Activated effector memory CD4-positive, alpha-beta T cell treated with Interleukin-2 at 50 U/mL for 16 hours (primary cell): ENCODE measurements at regions not wholly inside any gene's neighbourhood (a gene's known extent, or its start where the extent isn't known, plus 50 kb on each side); places are given as distances from the start of the nearest gene placed in this dataset.

ENCODE experiments used
- DNase-seq: peaks from one replicate; pipeline ENCODE4 v3.0.0-alpha.2; 2020

DNA sequence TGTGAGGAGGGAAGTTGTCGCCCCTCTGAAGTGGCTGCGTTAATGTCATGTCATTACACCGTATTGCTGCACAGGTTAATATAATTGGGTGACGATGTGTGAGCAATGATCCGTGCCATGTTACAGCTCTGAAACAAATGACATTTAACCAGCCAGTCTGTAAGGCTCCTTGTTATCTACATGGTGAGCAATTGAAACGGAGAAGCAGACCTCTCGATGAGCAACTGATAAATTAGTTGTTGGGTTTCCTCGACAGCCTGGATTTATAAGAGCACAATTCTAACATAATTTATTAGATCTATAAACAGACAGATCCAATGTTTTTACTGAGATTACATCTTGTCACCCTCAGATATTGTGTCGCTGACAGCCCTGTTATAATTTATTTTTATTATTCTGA is 49.9 kb upstream of the MAFB start:
- no peak for DNase-seq

DNA sequence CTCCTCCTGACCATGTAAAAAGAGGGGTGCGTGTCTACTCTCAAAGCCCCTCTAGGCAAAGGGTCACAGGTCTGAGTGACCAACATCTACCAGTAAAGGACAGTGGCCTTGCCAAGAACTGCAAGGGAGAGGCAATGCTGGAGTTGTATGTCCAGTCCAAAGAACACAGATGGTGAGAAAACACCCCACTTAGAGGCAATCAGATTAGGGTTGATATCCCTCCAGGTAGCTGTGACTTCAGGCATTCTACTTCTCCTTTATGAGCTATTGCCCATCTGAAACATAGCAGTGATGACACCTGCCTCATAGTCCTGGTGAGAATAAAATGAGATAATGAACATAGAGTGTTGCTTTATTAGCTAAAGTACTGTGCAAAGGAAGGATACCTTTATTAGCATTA is 50.8 kb upstream of the MAFB start:
- DNase-seq, result no peak

DNA sequence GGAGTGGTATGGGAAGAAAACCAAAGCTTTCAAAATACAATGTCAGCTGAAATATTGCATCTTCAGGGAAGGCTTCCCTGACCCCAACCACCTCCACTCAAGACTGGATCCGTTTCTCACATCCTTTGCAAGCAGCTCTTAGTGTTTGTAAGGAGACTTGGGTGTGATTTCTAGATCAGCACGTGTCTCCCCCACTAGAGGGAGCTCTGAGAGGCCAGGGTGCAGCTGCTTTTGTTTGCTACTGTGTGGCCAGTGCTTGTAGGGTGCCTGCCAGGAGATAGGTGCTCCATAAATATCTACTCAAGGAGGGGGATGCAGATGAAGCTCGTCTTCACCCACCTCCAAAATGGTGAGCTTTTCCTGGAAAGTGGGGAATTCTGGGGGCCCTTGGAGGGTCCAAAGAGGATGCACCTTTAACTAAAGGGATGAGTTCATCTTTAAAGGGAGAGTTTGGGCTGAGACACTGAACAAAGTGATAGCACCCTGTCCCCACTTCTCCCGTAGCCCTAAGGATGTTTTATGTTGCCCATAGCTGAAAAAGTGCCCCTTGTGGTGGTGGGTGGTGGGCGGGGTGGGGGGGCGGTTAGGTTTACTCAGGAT is 52.6 kb upstream of the MAFB start:
- no peak for DNase-seq

DNA sequence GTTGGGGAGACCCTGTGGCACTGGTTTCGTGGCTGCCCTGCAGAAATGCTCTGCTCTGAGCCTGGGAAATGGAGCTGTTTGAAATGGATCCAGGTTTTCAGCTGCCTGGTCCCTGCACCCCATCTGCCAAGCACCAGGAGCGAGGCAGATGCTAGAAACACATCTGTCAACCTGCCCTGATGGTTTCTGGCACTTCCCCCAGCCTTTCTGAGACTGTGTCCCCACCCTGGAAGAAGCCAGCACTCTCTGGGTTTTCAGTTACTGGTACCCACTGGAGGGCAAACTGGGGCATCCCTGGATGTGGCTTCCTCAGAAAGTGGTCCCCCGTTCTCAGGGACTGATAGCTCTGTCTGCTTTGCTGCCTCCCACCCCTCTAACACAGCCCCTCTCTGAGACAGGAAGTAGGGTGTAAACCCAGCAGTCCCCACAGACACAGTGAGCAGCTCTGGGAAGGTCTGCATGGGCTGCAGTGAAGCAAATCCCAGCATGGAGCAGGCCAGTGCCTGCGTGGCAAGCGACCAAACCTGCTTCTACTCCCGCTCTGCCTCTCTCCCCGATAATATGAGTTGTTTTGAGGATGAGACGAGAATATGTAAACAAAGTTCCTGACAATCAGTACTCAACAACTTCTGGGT is 54.2 kb upstream of the MAFB start:
- no peak for DNase-seq

DNA sequence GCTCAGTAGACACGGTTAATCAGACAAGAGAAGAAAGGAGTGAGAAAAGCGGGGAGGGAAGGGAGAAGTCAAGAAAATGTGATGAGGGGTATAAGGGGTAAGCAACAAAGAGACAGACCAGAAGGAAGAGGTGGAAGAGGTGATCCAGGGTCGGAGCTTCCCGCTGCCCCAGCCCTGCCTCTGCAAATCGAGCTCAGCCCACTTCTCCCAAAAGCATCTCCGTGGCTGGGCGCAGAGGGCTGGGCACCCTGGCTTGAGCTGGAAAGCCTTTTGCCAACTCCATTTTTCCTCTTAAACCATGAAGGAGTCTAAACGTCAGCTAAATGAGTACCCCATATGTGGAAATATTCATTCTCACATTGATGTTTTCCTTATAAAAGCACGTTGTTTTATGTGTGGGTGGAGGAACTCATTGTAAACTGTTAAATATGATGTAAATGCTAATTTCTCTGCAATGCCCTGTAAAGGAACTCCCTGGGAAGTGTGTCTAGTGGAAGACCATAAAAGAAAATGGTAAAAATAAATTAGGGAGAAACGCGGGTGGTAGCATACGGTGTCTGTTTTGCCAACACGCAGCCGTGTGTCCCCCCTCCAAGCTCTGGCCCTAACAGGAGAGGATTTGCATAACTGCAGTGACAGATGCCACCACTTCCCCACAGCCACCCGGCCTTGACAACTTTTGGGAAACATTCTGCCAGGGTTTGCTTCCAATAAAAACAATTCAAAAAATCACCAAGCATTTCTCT is 55.2 kb upstream of the MAFB start:
- no peak for DNase-seq

DNA sequence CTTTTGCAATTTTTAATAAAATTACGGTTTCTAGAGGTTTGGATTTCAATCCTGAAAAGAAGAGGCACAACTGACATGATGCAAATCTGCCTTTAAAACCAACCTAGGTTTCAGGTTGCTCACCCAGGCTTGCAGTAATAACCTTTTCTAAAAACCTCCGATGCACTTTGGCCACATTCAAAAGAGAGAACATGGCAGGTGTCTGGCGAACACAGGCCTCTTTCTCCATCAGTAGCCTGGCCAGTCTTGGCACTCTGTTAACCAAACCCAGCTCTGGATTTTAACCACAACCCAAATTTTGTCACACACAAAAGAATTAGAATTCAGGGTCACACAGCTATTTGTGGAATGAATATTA is 55.8 kb upstream of the MAFB start:
- no peak for DNase-seq

DNA sequence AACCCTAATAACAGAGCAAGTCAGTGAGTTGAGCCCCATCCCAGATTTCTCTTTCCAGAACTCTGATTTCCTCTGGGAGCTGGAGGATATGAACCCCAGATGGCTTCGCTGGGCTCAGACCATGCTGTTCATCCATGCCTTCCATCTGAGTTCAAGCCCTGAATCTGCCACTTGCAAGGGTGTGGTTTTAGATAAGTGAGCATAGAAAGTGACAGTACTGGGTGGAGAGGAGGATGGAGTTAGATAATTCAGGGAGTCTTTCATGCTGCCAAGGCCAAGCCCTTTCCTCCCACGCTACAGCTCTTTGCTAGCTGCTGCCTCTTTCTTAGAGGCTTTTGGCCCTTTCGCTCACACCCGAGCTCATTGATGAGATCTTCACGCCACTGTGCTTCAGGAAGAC is 57.2 kb upstream of the MAFB start:
- no peak for DNase-seq

DNA sequence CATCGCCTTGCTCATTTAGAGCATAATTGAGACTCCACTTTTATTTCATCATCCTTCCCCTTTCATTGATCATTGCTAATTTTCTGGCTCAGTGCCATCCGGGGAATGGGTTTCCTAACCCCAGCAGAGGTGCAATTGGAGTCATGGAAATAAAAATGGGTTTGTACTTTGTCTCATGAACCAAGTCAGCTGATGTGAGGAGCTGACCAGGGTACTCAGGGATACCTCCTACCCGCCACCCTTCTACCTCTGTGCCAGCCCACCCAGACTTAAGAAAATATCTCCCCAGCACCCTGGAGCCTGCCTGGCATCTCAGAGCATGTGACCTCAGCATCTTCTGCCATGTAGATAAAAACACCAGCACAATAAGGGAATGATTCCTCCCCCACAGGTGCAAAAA is 59.1 kb upstream of the MAFB start:
- DNase-seq, result no peak

DNA sequence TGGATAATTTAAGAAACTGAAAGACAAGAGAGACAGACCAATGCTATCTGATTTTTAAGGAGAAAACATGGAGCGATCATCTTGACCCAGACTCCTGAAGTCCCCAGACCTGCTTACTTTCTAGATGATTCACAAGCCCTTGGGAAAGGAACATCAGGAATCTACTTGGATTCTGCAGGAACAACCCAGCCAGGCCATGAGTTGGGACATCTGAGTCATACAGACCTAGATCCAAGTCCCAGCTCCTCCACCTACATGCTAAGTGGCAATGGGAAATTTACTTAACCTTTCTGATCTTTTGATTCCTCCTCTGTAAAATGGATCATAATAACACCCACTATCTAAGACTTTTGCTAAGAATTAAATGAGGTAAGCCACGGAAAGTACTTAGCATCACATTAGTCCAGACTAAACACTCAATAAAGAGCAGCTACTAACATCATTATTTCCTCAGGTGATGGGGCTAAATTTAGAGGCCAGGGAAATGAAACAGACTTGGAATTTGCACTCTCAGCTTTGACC is 61.0 kb upstream of the MAFB start:
- DNase-seq, result no peak

DNA sequence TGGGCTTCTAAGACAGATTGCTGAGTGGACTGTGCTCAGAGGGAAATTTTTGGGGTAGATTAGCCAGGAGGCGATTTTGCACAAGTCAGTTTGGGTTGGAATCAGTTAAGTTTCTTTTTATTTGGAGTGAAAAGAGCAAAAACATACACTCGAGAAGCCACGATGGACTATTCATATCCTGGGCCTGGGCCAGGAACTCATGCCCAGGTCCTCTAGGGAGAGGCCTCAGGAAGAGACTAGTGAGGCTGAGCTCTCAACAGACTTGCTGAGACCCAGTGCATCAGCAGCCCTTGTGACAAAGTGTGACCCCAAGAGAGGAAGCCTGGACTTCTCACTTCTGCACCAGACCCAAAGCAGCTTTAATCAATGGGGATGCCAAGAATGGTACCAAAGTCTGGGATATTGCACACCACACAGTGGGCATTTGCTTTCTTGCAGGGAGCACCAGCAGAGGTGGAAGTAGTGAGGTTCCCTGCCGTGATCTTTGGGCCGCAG is 61.6 kb upstream of the MAFB start:
- DNase-seq, result no peak

DNA sequence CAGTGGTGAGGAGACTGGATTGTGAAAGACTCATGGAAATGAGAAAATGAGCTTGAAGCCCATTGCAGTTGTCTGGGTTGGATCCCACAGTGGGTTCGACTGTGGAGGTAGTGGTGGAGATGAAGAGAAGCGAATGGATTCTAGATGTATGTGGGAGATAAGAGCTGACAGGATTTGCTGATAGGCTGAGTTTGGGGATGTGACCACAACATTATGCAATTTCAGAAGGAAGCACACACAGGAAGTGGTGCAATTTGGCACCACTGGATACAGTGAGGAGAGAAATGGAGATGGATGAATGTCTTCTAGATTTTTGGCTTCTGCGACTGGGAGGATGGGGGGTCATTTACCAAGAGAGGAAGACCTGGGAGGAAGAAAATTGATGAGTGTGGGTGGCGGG is 64.4 kb upstream of the MAFB start:
- no peak for DNase-seq

DNA sequence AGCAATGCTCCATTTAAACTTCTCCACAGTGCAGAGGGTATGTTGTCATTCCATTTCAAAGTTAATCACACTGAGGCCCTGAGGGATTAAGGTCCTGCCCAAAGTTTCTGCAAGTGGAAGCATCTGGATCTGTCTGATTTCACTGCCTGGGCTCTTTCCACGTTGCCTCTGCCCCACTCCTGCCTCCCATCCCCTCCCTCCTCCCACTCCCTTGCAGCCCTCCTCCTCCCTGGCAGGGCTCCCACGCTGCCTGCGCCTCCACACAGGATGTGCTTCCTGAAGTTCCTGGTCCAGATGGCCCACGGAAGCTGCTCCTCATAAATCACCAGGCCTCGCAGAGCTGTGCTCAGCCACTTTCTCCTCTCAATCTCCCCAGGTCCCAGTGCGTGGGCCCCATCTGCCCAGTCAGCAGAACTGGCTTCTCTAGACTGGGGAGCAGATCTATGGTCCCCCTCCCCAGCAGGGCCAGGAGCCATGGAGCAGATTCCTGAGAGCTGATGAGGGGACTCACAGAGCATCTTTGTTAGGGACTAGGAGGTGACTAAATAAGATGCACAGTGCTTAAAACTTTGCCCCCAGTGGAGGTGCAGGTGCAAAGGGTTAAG is 65.4 kb upstream of the MAFB start:
- no peak for DNase-seq

DNA sequence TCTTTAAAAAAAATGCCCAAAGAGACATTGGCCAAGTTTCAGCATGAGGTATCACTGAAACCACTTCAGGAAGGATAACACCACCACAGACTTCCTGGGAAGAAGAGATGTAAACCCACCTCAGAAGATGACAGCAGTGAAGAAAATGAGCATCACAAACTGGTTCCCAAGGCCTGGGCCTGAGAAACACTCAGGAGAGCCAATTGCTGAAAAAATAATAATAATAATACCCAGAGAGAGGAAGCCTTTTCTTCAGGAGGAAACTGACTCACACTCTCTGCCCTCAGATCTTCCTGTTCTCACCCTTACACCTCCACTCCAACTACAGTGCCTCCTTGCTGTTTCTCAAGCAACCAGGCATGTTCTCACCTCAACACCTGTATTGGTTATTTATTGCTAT is 68.1 kb upstream of the MAFB start:
- DNase-seq, result no peak

DNA sequence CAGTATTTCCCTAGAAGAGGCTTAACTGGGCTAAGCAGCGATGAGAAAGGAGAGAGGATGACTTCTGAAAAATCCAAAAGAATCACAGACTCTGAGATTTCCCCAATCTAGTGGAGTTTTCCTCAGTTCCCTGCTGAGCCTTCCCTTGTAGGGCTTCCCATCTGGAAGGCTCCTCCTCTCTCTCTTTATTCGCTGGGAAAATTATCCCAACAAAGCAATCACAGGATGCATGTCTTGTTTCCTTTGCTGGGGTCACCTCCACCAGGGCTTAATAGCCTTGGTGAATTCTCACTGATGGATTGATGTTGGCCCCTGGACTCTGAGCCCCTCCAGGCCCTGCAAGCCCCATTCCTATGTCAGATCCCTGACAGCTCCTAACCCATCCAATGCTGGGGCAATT is 69.8 kb upstream of the MAFB start:
- no peak for DNase-seq

DNA sequence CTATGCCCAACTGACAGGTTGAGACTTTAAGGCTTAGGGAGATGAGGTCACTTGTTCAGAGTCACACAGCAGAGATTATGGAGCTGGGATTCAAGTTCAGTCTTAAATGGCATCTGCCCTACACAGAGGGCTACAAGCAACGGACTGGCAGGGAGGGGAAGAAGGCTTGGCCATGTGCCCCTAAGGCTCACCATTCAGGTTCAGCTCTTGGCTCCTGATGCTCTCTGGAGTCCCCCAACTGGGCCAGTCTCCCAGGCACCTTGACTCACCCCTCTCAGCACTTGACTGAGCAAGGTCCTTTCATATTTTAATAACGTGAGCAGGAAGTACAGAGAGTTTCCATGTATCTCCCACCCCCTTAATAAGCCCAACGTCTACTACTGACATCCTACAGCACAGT is 71.4 kb upstream of the MAFB start:
- no peak for DNase-seq

DNA sequence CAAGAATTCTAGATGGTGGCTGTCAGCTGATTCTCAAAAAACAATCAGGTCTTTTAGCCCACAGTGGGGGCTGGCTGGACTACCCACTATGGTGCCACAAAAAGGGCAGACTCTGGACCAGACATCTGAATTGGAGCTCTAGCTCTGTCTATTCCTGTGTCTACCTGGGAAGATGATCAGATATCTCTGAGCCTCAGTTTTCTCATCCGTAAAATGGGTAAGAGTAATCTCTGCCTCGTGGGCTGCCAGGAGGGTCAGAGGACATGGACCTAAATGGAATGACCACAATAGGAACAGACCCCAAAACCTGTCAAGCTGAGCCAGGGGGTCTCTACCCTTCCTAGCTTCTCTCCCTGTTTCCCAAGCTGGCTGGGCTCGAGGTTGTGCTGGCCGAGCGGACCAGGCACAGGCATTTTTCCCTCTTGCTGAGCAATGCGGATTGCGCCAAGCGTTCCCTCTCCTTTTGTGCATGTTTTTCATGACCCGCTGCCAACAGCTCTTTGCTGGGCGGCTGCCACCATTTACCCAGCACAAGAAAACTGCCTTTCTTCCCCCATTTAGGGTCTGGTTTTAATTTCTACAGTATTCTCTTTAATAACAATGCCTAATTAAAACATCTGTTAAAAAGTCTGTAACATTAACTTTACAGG is 74.7 kb upstream of the MAFB start:
- DNase-seq, result no peak

DNA sequence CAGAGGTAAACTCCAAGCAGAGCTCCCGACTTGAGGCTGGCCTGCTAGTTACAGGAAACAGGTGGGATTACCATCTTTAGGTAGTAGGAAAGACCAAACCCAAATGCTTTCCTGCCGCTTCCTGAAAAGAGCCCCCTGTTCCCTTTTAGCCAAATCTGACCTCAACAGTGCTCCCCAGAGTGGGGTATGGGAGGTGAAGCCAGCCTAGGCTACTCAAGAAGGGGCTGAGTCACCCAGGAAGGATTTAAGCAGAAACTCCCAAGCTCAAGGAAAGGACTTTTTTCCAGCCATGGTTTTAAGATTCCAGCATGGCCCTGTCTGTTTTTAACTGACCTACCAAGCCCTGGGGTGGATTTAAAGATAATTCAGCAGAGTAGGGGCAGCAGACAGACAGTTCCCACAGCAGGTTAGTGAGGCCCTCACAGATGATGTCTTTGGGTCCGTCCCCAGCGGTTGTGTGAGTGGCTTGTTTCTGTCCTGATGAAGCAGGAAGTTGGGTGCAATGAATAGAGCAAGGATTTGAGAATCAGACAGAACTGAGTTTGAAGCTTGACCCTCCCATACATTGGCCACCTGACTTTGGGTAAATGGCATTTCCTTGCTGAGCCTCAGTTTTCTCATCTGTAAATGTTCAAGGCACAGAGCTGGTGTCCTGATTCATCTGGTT is 76.9 kb upstream of the MAFB start:
- no peak for DNase-seq

DNA sequence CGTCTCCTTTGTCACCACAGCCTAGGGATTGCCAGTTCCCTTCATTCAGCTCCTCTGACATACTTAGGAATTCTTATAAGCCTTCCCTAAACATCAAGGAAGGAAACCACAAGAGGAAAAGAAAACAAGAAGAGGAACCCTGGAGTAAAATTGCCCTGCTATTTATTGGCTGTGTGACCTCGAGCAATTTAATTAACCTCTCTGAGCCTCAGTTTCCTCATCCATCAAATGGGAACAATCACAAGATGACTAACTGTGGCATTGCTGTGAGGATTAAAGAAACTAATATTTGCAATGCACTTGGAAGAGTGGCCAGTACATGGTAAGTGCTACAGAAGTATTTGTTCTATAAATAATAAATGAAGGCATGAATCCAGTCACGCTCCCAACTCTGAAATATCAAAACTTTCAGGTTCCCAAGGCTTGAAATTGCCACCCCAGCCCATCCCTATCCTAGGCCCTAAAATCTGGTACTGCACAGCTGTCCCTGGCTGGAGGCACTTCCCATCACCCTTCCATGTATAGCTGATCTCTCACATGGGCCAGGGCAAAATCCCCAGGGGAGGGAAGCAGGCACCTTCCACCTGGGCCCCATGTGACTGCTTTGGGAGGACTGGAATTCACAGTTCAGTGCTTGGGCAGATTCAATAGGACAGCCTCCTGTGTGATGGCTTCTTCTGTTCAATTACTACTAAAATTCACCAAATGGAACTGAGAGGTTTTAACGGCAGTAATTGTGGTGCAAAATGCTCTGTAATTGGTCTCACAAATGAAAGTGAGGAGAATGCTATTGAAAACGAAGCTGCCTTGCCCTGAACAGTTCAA is 78.0 kb upstream of the MAFB start:
- no peak for DNase-seq

DNA sequence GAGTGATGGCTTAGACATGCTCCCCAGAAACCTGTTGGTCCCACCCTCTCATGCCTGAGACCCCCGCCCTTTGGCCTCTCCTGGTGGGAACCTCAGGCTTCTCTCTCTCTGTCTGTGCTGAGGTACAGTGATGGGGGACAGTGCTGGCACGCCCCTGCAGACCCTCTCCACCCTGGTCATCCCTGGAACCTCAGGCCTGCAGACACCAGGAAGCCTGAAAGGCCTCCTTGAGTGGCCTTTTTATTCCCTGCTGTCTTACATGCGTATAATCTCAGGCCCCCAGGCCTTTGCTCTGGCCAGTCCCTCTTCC is 78.5 kb upstream of the MAFB start:
- no peak for DNase-seq

DNA sequence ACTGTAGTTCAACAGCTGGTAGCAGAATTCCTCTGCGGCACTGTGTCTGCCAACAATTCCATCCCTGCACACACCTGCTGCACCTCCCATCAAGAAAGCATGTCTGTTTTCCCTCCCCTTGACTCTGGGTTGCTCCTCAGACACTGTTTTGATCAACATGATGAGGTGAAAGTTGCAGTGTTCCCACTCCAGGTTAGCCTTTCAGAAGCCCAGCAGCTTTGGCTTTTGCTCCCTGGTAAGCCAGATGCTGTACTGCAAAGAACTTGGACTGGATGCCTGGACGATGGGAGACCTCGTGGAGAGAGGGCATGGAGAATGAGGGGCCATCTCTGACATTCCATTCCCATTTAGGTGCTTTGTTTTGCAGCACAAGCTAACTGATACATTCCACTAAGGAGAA is 79.1 kb upstream of the MAFB start:
- no peak for DNase-seq

DNA sequence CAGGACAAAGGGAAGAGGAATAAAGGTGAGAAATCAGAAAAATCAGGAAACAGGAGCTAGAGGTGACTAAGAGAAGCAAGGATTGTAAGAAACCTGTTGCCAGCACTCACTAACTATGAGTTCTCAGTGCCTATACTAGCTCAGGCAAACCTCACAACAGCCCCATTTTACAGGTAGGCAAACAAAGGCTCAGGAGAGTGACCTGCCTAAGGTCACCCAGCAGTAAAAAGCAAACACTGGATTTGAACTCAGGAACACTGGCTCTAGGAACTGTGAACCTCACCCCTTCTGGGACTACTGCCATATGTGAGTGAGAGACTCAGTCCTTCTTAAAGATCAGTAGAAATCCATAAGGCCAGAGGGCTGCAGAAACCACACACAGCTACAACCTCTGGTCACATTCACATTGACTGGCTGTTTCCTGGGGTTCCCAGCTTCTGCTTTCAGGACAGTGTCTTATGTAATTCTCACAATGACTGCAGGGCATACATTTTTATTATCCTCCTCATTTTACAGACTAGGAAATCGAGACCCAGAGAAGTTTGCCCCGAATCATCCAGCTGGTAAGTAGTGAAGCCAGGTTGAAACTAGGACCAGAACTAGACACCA is 80.7 kb upstream of the MAFB start:
- DNase-seq, result no peak
